PC-3 (cell line): ENCODE measurements at regions not wholly inside any gene's neighbourhood (a gene's known extent, or its start where the extent isn't known, plus 50 kb on each side); places are given as distances from the start of the nearest gene placed in this dataset.

Experiments
- ATAC-seq: fragments of 200-7000 bp; cut with Tn5 transposase; 2 replicates; pipeline ENCODE4 v1.9.1; 2020; ENCODE audit warnings: mild to moderate bottlenecking, moderate library complexity
- BruUV-seq: library from RNA; stranded (reverse); fragments of 400-500 nt; replicated peaks from 2 replicates; lab custom pipeline; 2021; lab: Mats Ljungman, UMichigan
- CTCF ChIA-PET: fragments of 300-600 bp; sonication (Branson Sonifier 250); formaldehyde crosslinking; loops from one replicate; lab custom pipeline; 2022; ENCODE audit warnings: antibody characterized with exemption; lab: Charles Lee
- POLR2A ChIA-PET: fragments of 300-600 bp; sonication (Branson Sonifier 250); formaldehyde crosslinking; loops from one replicate; lab custom pipeline; 2022; ENCODE audit warnings: antibody characterized with exemption; ENCODE audit not compliant: unreplicated experiment; lab: Charles Lee
- DNase-seq: peaks from one replicate; pipeline ENCODE4 v3.0.0-alpha.2; 2015
- H2AFZ ChIP-seq: fragments of 300-600 bp; sonication (generic); 2 replicates; pipeline ENCODE4 v1.6.0; 2016; ENCODE audit warnings: antibody characterized with exemption, low read length
- H3F3A ChIP-seq: fragments of 300-600 bp; sonication (generic); one replicate; pipeline ENCODE4 v1.6.0; 2017; ENCODE audit warnings: antibody characterized with exemption, low read length, control low read depth, mild to moderate bottlenecking; ENCODE audit not compliant: unreplicated experiment
- H3K27ac ChIP-seq: fragments of 300-600 bp; sonication (generic); 2 replicates; pipeline ENCODE4 v1.5.1; 2016; ENCODE audit warnings: mild to moderate bottlenecking, low read length
- H3K27me3 ChIP-seq: fragments of 300-600 bp; sonication (generic); 2 replicates; pipeline ENCODE4 v1.6.1; 2016; ENCODE audit warnings: low read length, mixed read lengths
- H3K36me3 ChIP-seq: fragments of 300-600 bp; sonication (generic); 2 replicates; pipeline ENCODE4 v1.6.1; 2016; ENCODE audit warnings: low read depth, mixed run types, low read length, mixed read lengths
- H3K4me1 ChIP-seq: fragments of 300-600 bp; sonication (generic); 2 replicates; pipeline ENCODE4 v1.5.1; 2016; ENCODE audit warnings: low read length; ENCODE audit not compliant: insufficient read depth
- H3K4me2 ChIP-seq: fragments of 300-600 bp; sonication (generic); 2 replicates; pipeline ENCODE4 v1.6.0; 2016; ENCODE audit warnings: low read length
- H3K4me3 ChIP-seq: fragments of 300-600 bp; sonication (generic); 2 replicates; pipeline ENCODE4 v1.5.1; 2016; ENCODE audit warnings: mild to moderate bottlenecking, low read length, mixed read lengths
- H3K79me2 ChIP-seq: fragments of 300-600 bp; sonication (generic); 2 replicates; pipeline ENCODE4 v1.6.1; 2017; ENCODE audit warnings: low read length, mixed read lengths
- H3K9ac ChIP-seq: fragments of 300-600 bp; sonication (generic); 2 replicates; pipeline ENCODE4 v1.6.0; 2016; ENCODE audit warnings: mild to moderate bottlenecking, low read length
- H3K9me2 ChIP-seq: fragments of 300-600 bp; sonication (generic); replicated peaks from 2 replicates; pipeline ENCODE4 v1.6.1; 2016; ENCODE audit warnings: mixed run types, low read length, mixed read lengths
- H3K9me3 ChIP-seq: fragments of 300-600 bp; sonication (generic); 2 replicates; pipeline ENCODE4 v1.6.1; 2016; ENCODE audit warnings: low read length, mixed read lengths
- H4K20me1 ChIP-seq: fragments of 300-600 bp; sonication (generic); 2 replicates; pipeline ENCODE4 v1.6.1; 2016; ENCODE audit warnings: low read length, mixed read lengths
- CTCF ChIP-seq: fragments of 300-600 bp; sonication (generic); conservative IDR thresholded peaks from 2 replicates; pipeline ENCODE4 v1.5.1; 2017; ENCODE audit warnings: antibody characterized with exemption, low read depth, mild to moderate bottlenecking, low read length
- EZH2 ChIP-seq: fragments of 300-600 bp; sonication (generic); IDR thresholded peaks from one replicate; pipeline ENCODE4 v1.6.1; 2017; ENCODE audit warnings: antibody characterized with exemption, mild to moderate bottlenecking, low read length; ENCODE audit not compliant: unreplicated experiment
- EZH2phosphoT487 ChIP-seq: fragments of 300-600 bp; sonication (generic); IDR thresholded peaks from 2 replicates; pipeline ENCODE4 v1.6.1; 2018; ENCODE audit warnings: mild to moderate bottlenecking, antibody characterized with exemption, low read length, borderline replicate concordance
- intact Hi-C: fragments of 100-400 bp; cut with micrococcal nuclease; formaldehyde crosslinking; loops from 2 replicates; pipeline ENCODE4 v1.9.0; 2023

GRCh38 chr16:64654178-64654577, 467.7 kb downstream of the CDH11 start:
- Histone ChIP-seq H3K9me3 (no peaks in the 10 kb centered on the region), H3K27ac (no peak overlapping the region), H4K20me1 (no peaks in the 10 kb centered on the region), H3K4me3 (no peak overlapping the region), H3K79me2 (no peaks in the 10 kb centered on the region), H3K27me3 (no peaks in the 10 kb centered on the region), H3K4me2 (no peak overlapping the region), H3K36me3 (no peaks in the 10 kb centered on the region), H2AFZ (no peak overlapping the region), H3K9ac (no peak overlapping the region), H3K9me2 (no peaks in the 10 kb centered on the region), H3F3A (no peaks in the 10 kb centered on the region), H3K4me1 (no peaks in the 10 kb centered on the region)
- intact Hi-C loops = no loop called here
- no peak for ATAC-seq
- TF ChIP-seq EZH2phosphoT487 (no peak), EZH2 (no peak), CTCF (no peak)
- DNase-seq = no peak
- POLR2A ChIA-PET = no interaction called here
- CTCF ChIA-PET = no interaction called here
- no TSS peak for BruUV-seq

GRCh38 chr16:64648282-64648681, 473.6 kb downstream of the CDH11 start:
- H2AFZ ChIP-seq = no peak overlapping the region
- H3K9me2 ChIP-seq = no peaks in the 10 kb centered on the region
- BruUV-seq = no TSS peak
- no peaks in the 10 kb centered on the region for H3F3A ChIP-seq
- no peaks in the 10 kb centered on the region for H3K36me3 ChIP-seq
- H3K27ac ChIP-seq = no peak overlapping the region
- no peak overlapping the region for H3K4me3 ChIP-seq
- POLR2A ChIA-PET = no interaction called here
- no peak for TF ChIP-seq EZH2
- no peak for TF ChIP-seq CTCF
- TF ChIP-seq EZH2phosphoT487 = no peak
- CTCF ChIA-PET = no interaction called here
- H3K9me3 ChIP-seq = no peaks in the 10 kb centered on the region
- DNase-seq = no peak
- no peaks in the 10 kb centered on the region for H3K79me2 ChIP-seq
- H3K9ac ChIP-seq = no peak overlapping the region
- H3K4me2 ChIP-seq = no peak overlapping the region
- no peak for ATAC-seq
- intact Hi-C loops = no loop called here
- H3K4me1 ChIP-seq = no peaks in the 10 kb centered on the region
- H3K27me3 ChIP-seq = peaks cover 19% of the 10 kb centered on the region
- H4K20me1 ChIP-seq = no peaks in the 10 kb centered on the region

GRCh38 chr16:64641343-64641742, 480.5 kb downstream of the CDH11 start:
- TF ChIP-seq CTCF = no peak
- no peak for TF ChIP-seq EZH2phosphoT487
- TF ChIP-seq EZH2 = no peak
- Histone ChIP-seq H3K27ac (no peak overlapping the region), H3K4me3 (no peak overlapping the region), H3K27me3 (peaks cover 7% of the 10 kb centered on the region), H3K79me2 (no peaks in the 10 kb centered on the region), H3K36me3 (no peaks in the 10 kb centered on the region), H3K9me2 (no peaks in the 10 kb centered on the region), H2AFZ (no peak overlapping the region), H3F3A (no peaks in the 10 kb centered on the region), H3K9ac (no peak overlapping the region), H3K4me2 (no peak overlapping the region), H3K4me1 (no peaks in the 10 kb centered on the region), H3K9me3 (no peaks in the 10 kb centered on the region), H4K20me1 (no peaks in the 10 kb centered on the region)
- no peak for ATAC-seq
- BruUV-seq = no TSS peak
- intact Hi-C loops = no loop called here
- POLR2A ChIA-PET = no interaction called here
- CTCF ChIA-PET = no interaction called here
- no peak for DNase-seq
